Fibroblast of mammary gland (primary cell): ENCODE measurements at regions not wholly inside any gene's neighbourhood (a gene's known extent, or its start where the extent isn't known, plus 50 kb on each side); places are given as distances from the start of the nearest gene placed in this dataset.
"Not testable (repeated sequence)": the region's sequence is repeated elsewhere in the genome, so short reads cannot be mapped to it uniquely, and the experiment has no call there.

ENCODE experiments used
- DNase-seq: peaks from one replicate; pipeline ENCODE4 v3.0.0-alpha.2; 2010; ENCODE audit warnings: low read depth
- H3K4me3 ChIP-seq: 2 replicates; pipeline ENCODE4 v1.5.1; 2011; ENCODE audit warnings: low read depth, mild to moderate bottlenecking, low read length, moderate library complexity; ENCODE audit not compliant: control insufficient read depth
- CTCF ChIP-seq: conservative IDR thresholded peaks from 2 replicates; pipeline ENCODE4 v1.5.1; 2011; ENCODE audit warnings: low read depth, low read length, inconsistent platforms; ENCODE audit not compliant: control insufficient read depth, insufficient read depth

- H3K4me3 ChIP-seq: no peak overlapping the region
- TF ChIP-seq CTCF: no peak
- DNase-seq: no peak
Measured at GRCh38 chr5:176131771-176132170, 106.5 kb upstream of the SIMC1 start.

- no peak for TF ChIP-seq CTCF
- DNase-seq: no peak
- no peak overlapping the region for H3K4me3 ChIP-seq
Measured at GRCh38 chr5:176132471-176133288, 105.5 kb upstream of the SIMC1 start.

- no peak for TF ChIP-seq CTCF
- H3K4me3 ChIP-seq: no peak overlapping the region
- DNase-seq: no peak
Measured at GRCh38 chr5:176133289-176133870, 104.8 kb upstream of the SIMC1 start.

- DNase-seq: no peak
- TF ChIP-seq CTCF: no peak
- no peak overlapping the region for H3K4me3 ChIP-seq
Measured at GRCh38 chr5:176133877-176134276, 104.3 kb upstream of the SIMC1 start.

- no peak for TF ChIP-seq CTCF
- no peak for DNase-seq
- no peak overlapping the region for H3K4me3 ChIP-seq
Measured at GRCh38 chr5:176134529-176135223, 103.5 kb upstream of the SIMC1 start.

- not testable (repeated sequence) for DNase-seq, H3K4me3 ChIP-seq
Measured at GRCh38 chr5:176140138-176140537, 98.1 kb upstream of the SIMC1 start.

GRCh38 chr5:176144508-176144907 is 93.7 kb upstream of the SIMC1 start:
- no peak overlapping the region for H3K4me3 ChIP-seq
- no peak for TF ChIP-seq CTCF
- DNase-seq: no peak

- not testable (repeated sequence) for DNase-seq, H3K4me3 ChIP-seq
Measured at GRCh38 chr5:176149948-176150347, 88.3 kb upstream of the SIMC1 start.
